PC-3 (cell line): ENCODE measurements at regions not wholly inside any gene's neighbourhood (a gene's known extent, or its start where the extent isn't known, plus 50 kb on each side); places are given as distances from the start of the nearest gene placed in this dataset.

Experiments
- ATAC-seq: fragments of 200-7000 bp; cut with Tn5 transposase; 2 replicates; pipeline ENCODE4 v1.9.1; 2020; ENCODE audit warnings: mild to moderate bottlenecking, moderate library complexity
- BruUV-seq: library from RNA; stranded (reverse); fragments of 400-500 nt; replicated peaks from 2 replicates; lab custom pipeline; 2021; lab: Mats Ljungman, UMichigan
- CTCF ChIA-PET: fragments of 300-600 bp; sonication (Branson Sonifier 250); formaldehyde crosslinking; loops from one replicate; lab custom pipeline; 2022; ENCODE audit warnings: antibody characterized with exemption; lab: Charles Lee
- POLR2A ChIA-PET: fragments of 300-600 bp; sonication (Branson Sonifier 250); formaldehyde crosslinking; loops from one replicate; lab custom pipeline; 2022; ENCODE audit warnings: antibody characterized with exemption; ENCODE audit not compliant: unreplicated experiment; lab: Charles Lee
- DNase-seq: peaks from one replicate; pipeline ENCODE4 v3.0.0-alpha.2; 2015
- H2AFZ ChIP-seq: fragments of 300-600 bp; sonication (generic); 2 replicates; pipeline ENCODE4 v1.6.0; 2016; ENCODE audit warnings: antibody characterized with exemption, low read length
- H3F3A ChIP-seq: fragments of 300-600 bp; sonication (generic); one replicate; pipeline ENCODE4 v1.6.0; 2017; ENCODE audit warnings: antibody characterized with exemption, low read length, control low read depth, mild to moderate bottlenecking; ENCODE audit not compliant: unreplicated experiment
- H3K27ac ChIP-seq: fragments of 300-600 bp; sonication (generic); 2 replicates; pipeline ENCODE4 v1.5.1; 2016; ENCODE audit warnings: mild to moderate bottlenecking, low read length
- H3K27me3 ChIP-seq: fragments of 300-600 bp; sonication (generic); 2 replicates; pipeline ENCODE4 v1.6.1; 2016; ENCODE audit warnings: low read length, mixed read lengths
- H3K36me3 ChIP-seq: fragments of 300-600 bp; sonication (generic); 2 replicates; pipeline ENCODE4 v1.6.1; 2016; ENCODE audit warnings: low read depth, mixed run types, low read length, mixed read lengths
- H3K4me1 ChIP-seq: fragments of 300-600 bp; sonication (generic); 2 replicates; pipeline ENCODE4 v1.5.1; 2016; ENCODE audit warnings: low read length; ENCODE audit not compliant: insufficient read depth
- H3K4me2 ChIP-seq: fragments of 300-600 bp; sonication (generic); 2 replicates; pipeline ENCODE4 v1.6.0; 2016; ENCODE audit warnings: low read length
- H3K4me3 ChIP-seq: fragments of 300-600 bp; sonication (generic); 2 replicates; pipeline ENCODE4 v1.5.1; 2016; ENCODE audit warnings: mild to moderate bottlenecking, low read length, mixed read lengths
- H3K79me2 ChIP-seq: fragments of 300-600 bp; sonication (generic); 2 replicates; pipeline ENCODE4 v1.6.1; 2017; ENCODE audit warnings: low read length, mixed read lengths
- H3K9ac ChIP-seq: fragments of 300-600 bp; sonication (generic); 2 replicates; pipeline ENCODE4 v1.6.0; 2016; ENCODE audit warnings: mild to moderate bottlenecking, low read length
- H3K9me2 ChIP-seq: fragments of 300-600 bp; sonication (generic); replicated peaks from 2 replicates; pipeline ENCODE4 v1.6.1; 2016; ENCODE audit warnings: mixed run types, low read length, mixed read lengths
- H3K9me3 ChIP-seq: fragments of 300-600 bp; sonication (generic); 2 replicates; pipeline ENCODE4 v1.6.1; 2016; ENCODE audit warnings: low read length, mixed read lengths
- H4K20me1 ChIP-seq: fragments of 300-600 bp; sonication (generic); 2 replicates; pipeline ENCODE4 v1.6.1; 2016; ENCODE audit warnings: low read length, mixed read lengths
- EZH2 ChIP-seq: fragments of 300-600 bp; sonication (generic); IDR thresholded peaks from one replicate; pipeline ENCODE4 v1.6.1; 2017; ENCODE audit warnings: antibody characterized with exemption, mild to moderate bottlenecking, low read length; ENCODE audit not compliant: unreplicated experiment
- EZH2phosphoT487 ChIP-seq: fragments of 300-600 bp; sonication (generic); IDR thresholded peaks from 2 replicates; pipeline ENCODE4 v1.6.1; 2018; ENCODE audit warnings: mild to moderate bottlenecking, antibody characterized with exemption, low read length, borderline replicate concordance
- intact Hi-C: fragments of 100-400 bp; cut with micrococcal nuclease; formaldehyde crosslinking; loops from 2 replicates; pipeline ENCODE4 v1.9.0; 2023
- TF ChIP-seq, protein P1 (sequence below): fragments of 300-600 bp; sonication (generic); conservative IDR thresholded peaks from 2 replicates; pipeline ENCODE4 v1.5.1; 2017; ENCODE audit warnings: antibody characterized with exemption, low read depth, mild to moderate bottlenecking, low read length

DNA sequence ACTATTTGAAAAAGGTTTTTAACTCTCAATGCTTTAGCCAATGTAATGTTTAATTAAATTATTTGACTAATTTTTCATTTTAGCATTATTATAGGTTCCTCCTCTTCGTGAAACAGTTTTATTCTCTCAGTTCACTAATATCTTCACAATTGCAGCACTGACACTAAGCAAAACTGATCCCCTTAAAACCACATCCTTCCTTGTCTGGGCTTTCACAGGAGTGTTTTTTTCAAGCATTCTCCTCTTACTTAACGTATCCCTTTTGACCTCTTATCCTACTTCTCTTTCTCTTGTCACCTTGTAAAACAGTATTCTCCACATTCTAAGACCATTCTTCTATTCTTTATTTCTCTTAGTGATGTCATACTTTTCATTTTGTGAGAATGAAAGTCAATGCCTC lies 112.8 kb downstream of the DSC3 start:
- intact Hi-C loops, result no loop called here
- Histone ChIP-seq H3K36me3 (no peaks in the 10 kb centered on the region), H3K4me3 (no peak overlapping the region), H3K4me2 (no peak overlapping the region), H3K9me3 (no peaks in the 10 kb centered on the region), H3K9me2 (no peaks in the 10 kb centered on the region), H3K27me3 (no peaks in the 10 kb centered on the region), H3K27ac (no peak overlapping the region), H2AFZ (no peak overlapping the region), H3K4me1 (no peaks in the 10 kb centered on the region), H4K20me1 (no peaks in the 10 kb centered on the region), H3F3A (no peaks in the 10 kb centered on the region), H3K79me2 (no peaks in the 10 kb centered on the region), H3K9ac (no peak overlapping the region)
- ChIA-PET POLR2A (no interaction called here), CTCF (no interaction called here)
- TF ChIP-seq, protein P1, sequence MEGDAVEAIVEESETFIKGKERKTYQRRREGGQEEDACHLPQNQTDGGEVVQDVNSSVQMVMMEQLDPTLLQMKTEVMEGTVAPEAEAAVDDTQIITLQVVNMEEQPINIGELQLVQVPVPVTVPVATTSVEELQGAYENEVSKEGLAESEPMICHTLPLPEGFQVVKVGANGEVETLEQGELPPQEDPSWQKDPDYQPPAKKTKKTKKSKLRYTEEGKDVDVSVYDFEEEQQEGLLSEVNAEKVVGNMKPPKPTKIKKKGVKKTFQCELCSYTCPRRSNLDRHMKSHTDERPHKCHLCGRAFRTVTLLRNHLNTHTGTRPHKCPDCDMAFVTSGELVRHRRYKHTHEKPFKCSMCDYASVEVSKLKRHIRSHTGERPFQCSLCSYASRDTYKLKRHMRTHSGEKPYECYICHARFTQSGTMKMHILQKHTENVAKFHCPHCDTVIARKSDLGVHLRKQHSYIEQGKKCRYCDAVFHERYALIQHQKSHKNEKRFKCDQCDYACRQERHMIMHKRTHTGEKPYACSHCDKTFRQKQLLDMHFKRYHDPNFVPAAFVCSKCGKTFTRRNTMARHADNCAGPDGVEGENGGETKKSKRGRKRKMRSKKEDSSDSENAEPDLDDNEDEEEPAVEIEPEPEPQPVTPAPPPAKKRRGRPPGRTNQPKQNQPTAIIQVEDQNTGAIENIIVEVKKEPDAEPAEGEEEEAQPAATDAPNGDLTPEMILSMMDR, result no peak
- TF ChIP-seq EZH2phosphoT487, result no peak
- no peak for TF ChIP-seq EZH2
- no peak for ATAC-seq
- no peak for DNase-seq
- BruUV-seq, result no TSS peak

DNA sequence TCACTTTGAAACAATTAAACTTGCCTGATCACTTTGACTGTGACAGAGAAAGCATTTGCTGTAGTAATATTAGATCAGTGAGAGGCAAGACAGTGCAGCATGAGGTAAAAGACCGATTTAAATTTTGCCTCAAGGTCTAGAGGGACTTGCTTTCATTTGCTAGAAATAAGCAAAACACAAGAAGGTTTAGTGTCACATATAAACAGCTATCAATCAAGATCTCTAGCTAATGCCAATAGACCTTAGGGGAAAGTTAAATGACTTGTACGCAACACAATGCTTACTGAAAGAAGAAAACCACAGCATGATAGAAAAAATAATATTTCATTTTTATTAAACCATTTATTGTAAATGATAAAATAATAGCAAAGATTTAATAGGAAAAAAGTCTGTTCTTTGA lies 113.5 kb downstream of the DSC3 start:
- no peak for TF ChIP-seq EZH2
- TF ChIP-seq, protein P1, result no peak
- TF ChIP-seq EZH2phosphoT487, result no peak
- POLR2A ChIA-PET, result no interaction called here

GRCh38 chr18:30927517-30928075 lies 114.9 kb downstream of the DSC3 start:
- CTCF ChIA-PET, result no interaction called here
- no peaks in the 10 kb centered on the region for H3K27me3 ChIP-seq
- no peak for ATAC-seq

More for the DNA sequence above, 113.5 kb downstream of the DSC3 start:
- Histone ChIP-seq H3K4me1 (no peaks in the 10 kb centered on the region), H3K9ac (no peak overlapping the region), H3K79me2 (no peaks in the 10 kb centered on the region), H3K4me3 (no peak overlapping the region), H3K4me2 (no peak overlapping the region), H3K9me3 (no peaks in the 10 kb centered on the region), H3K9me2 (no peaks in the 10 kb centered on the region), H3K27me3 (no peaks in the 10 kb centered on the region), H3K36me3 (no peaks in the 10 kb centered on the region), H2AFZ (no peak overlapping the region), H3K27ac (no peak overlapping the region), H3F3A (no peaks in the 10 kb centered on the region), H4K20me1 (no peaks in the 10 kb centered on the region)
- BruUV-seq, result no TSS peak
- DNase-seq (no peak), ATAC-seq (no peak)
- intact Hi-C loops, result no loop called here
- CTCF ChIA-PET, result no interaction called here

More at GRCh38 chr18:30927517-30928075, 114.9 kb downstream of the DSC3 start:
- H3K9ac ChIP-seq, result no peak overlapping the region
- no peaks in the 10 kb centered on the region for H3K36me3 ChIP-seq
- H3K4me2 ChIP-seq, result no peak overlapping the region
- intact Hi-C loops, result no loop called here
- no peaks in the 10 kb centered on the region for H4K20me1 ChIP-seq
- no peaks in the 10 kb centered on the region for H3K79me2 ChIP-seq
- TF ChIP-seq EZH2 (no peak), EZH2phosphoT487 (no peak)
- TF ChIP-seq, protein P1, result no peak
- H3F3A ChIP-seq, result no peaks in the 10 kb centered on the region
- POLR2A ChIA-PET, result no interaction called here
- no peaks in the 10 kb centered on the region for H3K4me1 ChIP-seq
- no peak overlapping the region for H3K4me3 ChIP-seq
- DNase-seq, result no peak
- H3K27ac ChIP-seq, result no peak overlapping the region
- no TSS peak for BruUV-seq
- no peaks in the 10 kb centered on the region for H3K9me2 ChIP-seq
- no peak overlapping the region for H2AFZ ChIP-seq
- H3K9me3 ChIP-seq, result no peaks in the 10 kb centered on the region
